ENCODE measurements at regions not wholly inside any gene's neighbourhood (a gene's known extent, or its start where the extent isn't known, plus 50 kb on each side); places are given as distances from the start of the nearest gene placed in this dataset.
"Not testable (repeated sequence)": the region's sequence is repeated elsewhere in the genome, so short reads cannot be mapped to it uniquely, and the experiment has no call there.

DNA sequence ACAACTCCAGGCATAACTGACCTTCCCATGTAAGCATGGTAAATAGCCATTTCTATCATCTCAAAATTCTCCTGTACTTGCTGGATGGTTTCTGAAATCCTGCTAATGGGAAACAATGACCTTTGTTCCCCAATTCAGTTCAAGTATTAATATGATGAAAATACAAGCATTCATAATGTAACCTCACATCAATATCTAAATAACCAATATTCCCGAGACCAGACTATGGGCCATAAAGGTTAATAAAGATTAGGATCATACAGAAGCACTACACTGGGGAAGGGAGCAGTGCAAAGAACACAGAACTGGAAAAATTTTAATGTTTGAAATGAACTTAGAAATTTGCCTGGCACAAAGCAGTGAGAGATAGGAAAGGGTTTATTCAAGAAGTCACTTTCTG lies 151.3 kb upstream of the SETMAR start:
- TF ChIP-seq, protein P1, sequence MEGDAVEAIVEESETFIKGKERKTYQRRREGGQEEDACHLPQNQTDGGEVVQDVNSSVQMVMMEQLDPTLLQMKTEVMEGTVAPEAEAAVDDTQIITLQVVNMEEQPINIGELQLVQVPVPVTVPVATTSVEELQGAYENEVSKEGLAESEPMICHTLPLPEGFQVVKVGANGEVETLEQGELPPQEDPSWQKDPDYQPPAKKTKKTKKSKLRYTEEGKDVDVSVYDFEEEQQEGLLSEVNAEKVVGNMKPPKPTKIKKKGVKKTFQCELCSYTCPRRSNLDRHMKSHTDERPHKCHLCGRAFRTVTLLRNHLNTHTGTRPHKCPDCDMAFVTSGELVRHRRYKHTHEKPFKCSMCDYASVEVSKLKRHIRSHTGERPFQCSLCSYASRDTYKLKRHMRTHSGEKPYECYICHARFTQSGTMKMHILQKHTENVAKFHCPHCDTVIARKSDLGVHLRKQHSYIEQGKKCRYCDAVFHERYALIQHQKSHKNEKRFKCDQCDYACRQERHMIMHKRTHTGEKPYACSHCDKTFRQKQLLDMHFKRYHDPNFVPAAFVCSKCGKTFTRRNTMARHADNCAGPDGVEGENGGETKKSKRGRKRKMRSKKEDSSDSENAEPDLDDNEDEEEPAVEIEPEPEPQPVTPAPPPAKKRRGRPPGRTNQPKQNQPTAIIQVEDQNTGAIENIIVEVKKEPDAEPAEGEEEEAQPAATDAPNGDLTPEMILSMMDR (IDR thresholded peaks at IDR 0.05; ENCODE audit: insufficient read depth, low read depth, low read length, missing control alignments): no peak
- DNase-seq (ENCODE audit: low read depth): no peak
- H3K4me3 ChIP-seq (ENCODE audit: low read depth, low read length): no peak overlapping the region

DNA sequence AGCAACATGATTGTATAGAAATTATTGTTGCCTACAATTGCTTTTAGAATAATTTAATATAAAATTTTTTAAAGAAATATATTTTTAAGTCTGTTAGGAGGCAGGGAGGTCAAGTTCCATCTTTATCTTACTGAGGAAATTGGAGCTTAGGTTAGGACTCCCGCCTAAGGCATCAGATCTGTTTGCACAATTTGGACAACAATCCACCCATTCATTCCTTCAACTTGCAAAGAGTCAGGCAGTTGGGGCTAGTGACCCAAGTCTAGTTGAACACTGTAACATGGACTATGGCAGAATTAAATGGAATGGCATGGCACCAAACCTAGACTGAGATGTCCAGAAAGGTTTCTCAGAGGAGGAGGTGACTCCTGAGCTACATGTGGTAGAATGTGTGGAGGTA lies 149.4 kb upstream of the SETMAR start:
- no peak for DNase-seq (ENCODE audit: low read depth)
- no peak overlapping the region for H3K4me3 ChIP-seq (ENCODE audit: low read depth, low read length)
- TF ChIP-seq, protein P1 (IDR thresholded peaks at IDR 0.05; ENCODE audit: insufficient read depth, low read depth, low read length, missing control alignments): no peak

DNA sequence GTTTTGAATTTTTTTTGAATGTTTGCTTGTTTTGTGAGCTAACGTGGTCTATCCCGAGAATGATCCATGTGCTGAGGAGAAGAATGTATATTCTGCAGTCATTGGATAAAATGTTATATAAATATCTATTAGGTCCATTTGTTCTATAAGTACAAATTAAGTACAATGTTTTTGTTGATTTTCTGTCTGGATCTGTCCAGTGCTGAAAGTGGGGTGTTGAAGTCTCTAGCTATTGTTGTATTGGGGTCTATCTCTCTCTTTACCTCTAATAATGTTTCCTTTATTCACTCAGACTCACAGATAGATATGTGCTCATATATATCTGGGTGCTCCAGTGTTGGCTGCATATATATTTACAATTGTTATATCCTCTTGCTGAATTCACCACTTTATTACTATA lies 144.8 kb upstream of the SETMAR start:
- TF ChIP-seq, protein P1 (IDR thresholded peaks at IDR 0.05; ENCODE audit: insufficient read depth, low read depth, low read length, missing control alignments): no peak
- DNase-seq (ENCODE audit: low read depth): no peak
- no peak overlapping the region for H3K4me3 ChIP-seq (ENCODE audit: low read depth, low read length)

DNA sequence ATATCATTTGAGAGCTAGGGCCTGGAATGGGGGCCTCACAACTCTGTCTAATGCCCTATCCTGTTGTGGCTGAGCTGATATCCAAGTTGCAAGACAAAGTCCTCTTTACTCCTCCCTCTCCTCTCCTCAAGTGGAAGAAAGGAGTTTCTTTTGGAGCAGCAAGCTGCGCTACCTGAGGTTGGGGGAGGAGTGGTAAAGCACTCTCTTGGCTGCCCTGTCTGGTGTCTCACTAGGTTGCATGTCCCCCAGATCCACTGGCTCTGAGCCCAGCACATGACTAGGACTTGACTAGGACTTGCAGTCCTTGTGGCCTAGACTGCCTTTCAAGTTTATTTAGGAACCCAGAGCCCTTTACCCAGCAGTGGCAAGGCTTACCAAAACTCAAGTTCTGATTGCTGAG lies 141.1 kb upstream of the SETMAR start:
- H3K4me3 ChIP-seq (ENCODE audit: low read depth, low read length): no peak overlapping the region
- no peak for DNase-seq (ENCODE audit: low read depth)
- TF ChIP-seq, protein P1 (IDR thresholded peaks at IDR 0.05; ENCODE audit: insufficient read depth, low read depth, low read length, missing control alignments): no peak

DNA sequence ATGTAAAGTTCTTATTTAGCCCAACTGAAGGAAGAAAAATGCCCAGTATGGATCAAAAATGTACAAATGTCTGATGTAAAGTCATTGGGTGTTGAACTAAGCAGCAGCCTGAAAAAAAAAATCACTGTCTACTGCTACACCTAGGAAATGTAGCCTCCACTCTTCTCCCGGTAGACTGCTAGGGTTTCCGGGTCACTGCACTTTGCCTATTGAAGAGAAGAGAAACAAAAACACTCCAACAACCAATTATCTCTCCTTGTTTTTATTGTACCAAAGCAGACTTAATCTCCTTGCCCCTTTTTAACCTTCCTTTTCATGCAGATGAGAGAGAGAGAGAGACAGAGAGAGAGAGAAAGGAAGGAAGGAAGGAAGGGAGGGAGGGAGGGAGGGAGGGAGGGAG lies 140.2 kb upstream of the SETMAR start:
- TF ChIP-seq, protein P1 (IDR thresholded peaks at IDR 0.05; ENCODE audit: insufficient read depth, low read depth, low read length, missing control alignments): no peak
- no peak overlapping the region for H3K4me3 ChIP-seq (ENCODE audit: low read depth, low read length)
- no peak for DNase-seq (ENCODE audit: low read depth)

DNA sequence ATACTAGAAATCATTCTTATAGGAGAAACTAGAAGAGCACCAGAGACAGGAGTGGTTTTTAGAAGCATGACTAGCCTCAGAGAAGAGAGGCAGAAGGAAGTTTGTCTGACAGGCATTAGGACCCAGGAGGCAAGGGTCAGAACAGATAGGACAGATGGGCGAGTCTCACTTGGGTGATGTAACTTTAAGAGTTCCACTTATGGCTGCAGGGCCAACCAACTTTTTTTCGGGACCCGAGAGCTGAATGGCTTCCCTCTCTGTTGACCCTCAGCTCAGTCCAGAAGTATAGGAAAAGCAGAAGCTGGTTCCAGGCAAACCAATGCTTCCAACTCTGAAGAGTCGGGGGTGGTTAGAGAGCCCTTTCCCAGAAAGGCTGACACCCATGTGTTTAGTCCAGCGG lies 136.6 kb upstream of the SETMAR start:
- TF ChIP-seq, protein P1 (IDR thresholded peaks at IDR 0.05; ENCODE audit: insufficient read depth, low read depth, low read length, missing control alignments): no peak
- H3K4me3 ChIP-seq (ENCODE audit: low read depth, low read length): no peak overlapping the region
- no peak for DNase-seq (ENCODE audit: low read depth)

DNA sequence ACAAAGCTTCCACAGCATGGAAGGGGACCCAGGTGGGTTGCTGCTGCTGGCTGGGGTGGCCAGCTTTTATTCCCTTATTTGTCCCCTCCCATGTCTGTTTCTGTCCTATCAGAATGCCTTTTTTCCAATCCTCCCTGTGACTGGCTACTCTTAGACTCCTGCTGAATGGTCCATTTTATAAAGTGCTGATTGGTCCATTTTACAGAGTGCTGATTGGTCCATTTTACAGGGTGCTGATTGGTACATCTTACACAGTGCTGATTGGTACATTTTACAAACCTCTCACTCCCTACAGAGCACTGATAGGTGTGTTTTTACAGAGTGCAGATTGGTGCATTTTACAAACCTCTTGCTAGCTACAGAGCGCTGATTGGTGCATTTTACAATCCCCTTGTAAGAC lies 135.9 kb upstream of the SETMAR start:
- not testable (repeated sequence) for H3K4me3 ChIP-seq (ENCODE audit: low read depth, low read length); DNase-seq (ENCODE audit: low read depth)

DNA sequence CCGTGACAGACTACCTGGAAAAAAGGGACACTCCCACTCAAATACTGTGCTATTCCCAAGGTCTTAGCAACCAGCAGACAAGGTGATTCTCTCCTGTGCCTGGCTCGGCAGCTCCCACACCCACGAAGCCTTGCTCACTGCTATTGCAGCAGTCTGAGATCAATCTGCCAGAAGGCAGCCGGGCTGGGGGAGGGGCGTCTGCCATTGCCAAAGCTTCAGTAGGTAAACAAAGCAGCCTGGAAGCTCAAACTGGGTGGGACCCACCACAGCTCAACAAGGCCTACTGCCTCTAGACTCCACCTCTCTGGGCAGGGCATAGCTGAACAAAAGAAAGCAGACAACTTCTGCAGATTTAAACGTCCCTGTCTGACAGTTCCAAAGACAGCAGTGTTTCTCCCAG lies 128.4 kb upstream of the SETMAR start:
- DNase-seq (ENCODE audit: low read depth): no peak
- TF ChIP-seq, protein P1 (IDR thresholded peaks at IDR 0.05; ENCODE audit: insufficient read depth, low read depth, low read length, missing control alignments): no peak
- H3K4me3 ChIP-seq (ENCODE audit: low read depth, low read length): no peak overlapping the region

All from GM12865 (cell line).